GM23248 (cell line): ENCODE measurements at regions not wholly inside any gene's neighbourhood (a gene's known extent, or its start where the extent isn't known, plus 50 kb on each side); places are given as distances from the start of the nearest gene placed in this dataset.

ENCODE experiments used
- EZH2 ChIP-seq: fragments of 200-600 bp; sonication (generic); IDR thresholded peaks from 2 replicates; pipeline ENCODE4 v1.6.1; 2018; ENCODE audit warnings: antibody characterized with exemption, mild to moderate bottlenecking; ENCODE audit not compliant: insufficient read depth, poor library complexity, severe bottlenecking
- EZH2phosphoT487 ChIP-seq: fragments of 200-600 bp; sonication (generic); IDR thresholded peaks from 2 replicates; pipeline ENCODE4 v1.6.1; 2018; ENCODE audit warnings: antibody characterized with exemption, moderate library complexity, mild to moderate bottlenecking, low read depth; ENCODE audit not compliant: insufficient read depth

GRCh38 chr5:105954341-105954740, 1716.4 kb downstream of the EFNA5 start:
- TF ChIP-seq EZH2: no peak
- TF ChIP-seq EZH2phosphoT487: no peak
